ENCODE measurements at regions not wholly inside any gene's neighbourhood (a gene's known extent, or its start where the extent isn't known, plus 50 kb on each side); places are given as distances from the start of the nearest gene placed in this dataset.

DNA sequence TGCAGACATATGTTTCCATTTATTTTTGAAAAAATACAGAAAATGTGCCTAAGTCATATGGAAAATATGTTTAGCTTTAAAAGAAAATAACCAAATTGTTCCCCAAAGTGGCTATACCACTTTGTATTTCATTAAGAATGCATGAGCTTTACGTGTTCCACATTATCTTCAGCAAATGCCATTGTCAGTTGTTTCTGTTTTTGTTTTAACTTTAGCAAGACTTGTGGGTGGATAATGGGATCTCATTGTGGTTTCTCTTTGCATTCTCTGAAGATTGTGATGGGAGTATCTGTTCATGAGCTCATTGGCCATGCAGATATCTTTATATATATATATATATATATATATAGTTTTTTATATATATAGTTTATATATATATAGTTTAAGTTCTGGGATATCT, 181.5 kb downstream of the CCER1 start:
- TF ChIP-seq, protein P1, sequence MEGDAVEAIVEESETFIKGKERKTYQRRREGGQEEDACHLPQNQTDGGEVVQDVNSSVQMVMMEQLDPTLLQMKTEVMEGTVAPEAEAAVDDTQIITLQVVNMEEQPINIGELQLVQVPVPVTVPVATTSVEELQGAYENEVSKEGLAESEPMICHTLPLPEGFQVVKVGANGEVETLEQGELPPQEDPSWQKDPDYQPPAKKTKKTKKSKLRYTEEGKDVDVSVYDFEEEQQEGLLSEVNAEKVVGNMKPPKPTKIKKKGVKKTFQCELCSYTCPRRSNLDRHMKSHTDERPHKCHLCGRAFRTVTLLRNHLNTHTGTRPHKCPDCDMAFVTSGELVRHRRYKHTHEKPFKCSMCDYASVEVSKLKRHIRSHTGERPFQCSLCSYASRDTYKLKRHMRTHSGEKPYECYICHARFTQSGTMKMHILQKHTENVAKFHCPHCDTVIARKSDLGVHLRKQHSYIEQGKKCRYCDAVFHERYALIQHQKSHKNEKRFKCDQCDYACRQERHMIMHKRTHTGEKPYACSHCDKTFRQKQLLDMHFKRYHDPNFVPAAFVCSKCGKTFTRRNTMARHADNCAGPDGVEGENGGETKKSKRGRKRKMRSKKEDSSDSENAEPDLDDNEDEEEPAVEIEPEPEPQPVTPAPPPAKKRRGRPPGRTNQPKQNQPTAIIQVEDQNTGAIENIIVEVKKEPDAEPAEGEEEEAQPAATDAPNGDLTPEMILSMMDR (IDR thresholded peaks at IDR 0.05 in 8 of 11, conservative IDR thresholded peaks at IDR 0.05 in 3 of 11) = no peak
- TF ChIP-seq POLR2AphosphoS5 (IDR thresholded peaks at IDR 0.05) (no peak), POLR2A (IDR thresholded peaks at IDR 0.05) (no peak)
- intact Hi-C loops (cut with DNase I; ENCODE audit: low total_unique reads) = no loop called here
- 70 to 91% (median 84%) methylated on average over 1 of the region's 1 CpG for WGBS, 5 donors

DNA sequence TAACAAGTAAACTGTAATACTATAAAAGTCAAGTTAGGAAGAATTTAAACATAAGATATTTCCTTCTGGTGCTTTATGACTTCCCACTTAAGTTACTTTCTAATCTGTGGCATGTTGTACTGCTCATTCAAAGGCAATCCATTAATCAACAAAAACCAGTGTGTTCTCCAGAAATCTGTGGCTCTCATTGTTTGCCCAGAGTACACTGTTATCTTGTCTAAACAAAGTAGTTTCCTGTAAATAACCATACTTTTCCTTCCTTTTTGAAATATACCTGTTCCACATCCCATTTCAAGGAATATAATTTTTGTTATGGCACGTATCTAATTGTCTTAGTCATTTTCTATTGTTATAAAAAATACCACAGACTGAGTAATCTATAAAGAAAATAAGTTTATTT, 184.1 kb downstream of the CCER1 start:
- intact Hi-C loops (cut with DNase I; ENCODE audit: low total_unique reads) = no loop called here
- TF ChIP-seq POLR2AphosphoS5 (IDR thresholded peaks at IDR 0.05) = no peak
- no peak for TF ChIP-seq POLR2A (IDR thresholded peaks at IDR 0.05)
- TF ChIP-seq, protein P1 (IDR thresholded peaks at IDR 0.05 in 8 of 11, conservative IDR thresholded peaks at IDR 0.05 in 3 of 11) = no peak

More for the DNA sequence above, 181.5 kb downstream of the CCER1 start:
- no peak overlapping the region for H3K4me3 ChIP-seq
- no peaks in the 10 kb centered on the region for H3K4me1 ChIP-seq
- DNase-seq = no peak
- no peaks in the 10 kb centered on the region for H3K27me3 ChIP-seq (replicated peaks in 1 of 7)
- no peaks in the 10 kb centered on the region for H3K36me3 ChIP-seq
- no peaks in the 10 kb centered on the region for H3K9me3 ChIP-seq
- H3K27ac ChIP-seq = no peak overlapping the region

DNA sequence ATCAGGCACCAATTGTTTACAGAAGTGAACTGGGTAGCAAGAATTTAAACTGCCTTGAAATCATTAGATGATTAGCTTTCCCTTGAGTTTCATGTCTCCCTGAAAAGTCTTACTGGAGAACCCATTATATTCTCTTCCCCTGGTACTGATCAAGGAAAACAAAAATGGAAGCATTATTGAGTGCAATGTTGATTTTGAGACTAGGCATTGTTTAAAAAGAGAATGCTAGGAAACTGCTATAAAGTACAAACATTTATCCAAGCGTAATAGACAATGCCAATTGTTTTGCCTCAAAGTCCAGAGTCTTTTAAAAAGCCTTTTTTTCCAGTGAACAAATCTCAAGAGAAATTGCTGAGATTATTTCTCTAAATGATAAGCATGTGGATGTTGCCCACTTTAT, 197.0 kb downstream of the CCER1 start:
- DNase-seq = no peak
- no peak overlapping the region for H3K27ac ChIP-seq
- no peak overlapping the region for H3K4me3 ChIP-seq
- H3K36me3 ChIP-seq = no peaks in the 10 kb centered on the region
- TF ChIP-seq, protein P1 (IDR thresholded peaks at IDR 0.05 in 8 of 11, conservative IDR thresholded peaks at IDR 0.05 in 3 of 11) = no peak
- TF ChIP-seq POLR2AphosphoS5 (IDR thresholded peaks at IDR 0.05) (no peak), POLR2A (IDR thresholded peaks at IDR 0.05) (no peak)
- peaks cover 0 to 16% (median 0%) of the 10 kb centered on the region in 8 donors for H3K9me3 ChIP-seq
- no peaks in the 10 kb centered on the region for H3K27me3 ChIP-seq (replicated peaks in 1 of 7)
- WGBS, 5 donors = 61 to 77% (median 65%) methylated on average over 1 of the region's 1 CpG
- intact Hi-C loops (cut with DNase I; ENCODE audit: low total_unique reads) = no loop called here
- no peaks in the 10 kb centered on the region for H3K4me1 ChIP-seq

More for the DNA sequence above, 184.1 kb downstream of the CCER1 start:
- no peak overlapping the region for H3K4me3 ChIP-seq
- no peak for DNase-seq
- H3K9me3 ChIP-seq = no peaks in the 10 kb centered on the region
- no peak overlapping the region for H3K27ac ChIP-seq
- no peaks in the 10 kb centered on the region for H3K36me3 ChIP-seq
- no peaks in the 10 kb centered on the region for H3K27me3 ChIP-seq (replicated peaks in 1 of 7)
- WGBS, 5 donors = 46 to 75% (median 50%) methylated on average over 1 of the region's 1 CpG
- no peaks in the 10 kb centered on the region for H3K4me1 ChIP-seq

DNA sequence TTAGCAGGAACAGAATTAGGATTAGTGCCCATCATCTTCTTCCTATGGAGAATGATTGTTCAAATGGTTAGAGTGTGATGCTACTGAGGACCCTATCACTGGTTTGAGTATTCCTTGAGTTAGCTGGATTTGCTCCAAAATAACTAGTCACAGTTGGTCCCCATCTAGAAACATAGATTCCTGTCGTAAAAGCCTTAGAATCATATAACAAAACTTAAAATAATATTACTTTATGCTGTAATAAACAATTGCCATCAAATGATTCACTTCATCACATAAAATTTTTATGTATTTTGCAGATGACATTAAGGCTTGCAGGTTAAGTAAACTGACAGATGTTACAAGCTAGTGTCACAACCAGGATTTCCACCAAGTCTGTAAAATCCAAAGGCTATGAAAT, 209.8 kb downstream of the CCER1 start:
- H3K4me3 ChIP-seq = no peak overlapping the region
- 68 to 94% (median 83%) methylated on average over 1 of the region's 1 CpG for WGBS, 5 donors
- no peak for TF ChIP-seq POLR2A (IDR thresholded peaks at IDR 0.05)
- TF ChIP-seq POLR2AphosphoS5 (IDR thresholded peaks at IDR 0.05) = no peak
- TF ChIP-seq, protein P1 (IDR thresholded peaks at IDR 0.05 in 8 of 11, conservative IDR thresholded peaks at IDR 0.05 in 3 of 11) = no peak
- DNase-seq = no peak
- H3K9me3 ChIP-seq = peaks cover 0 to 13% (median 6%) of the 10 kb centered on the region in 8 donors
- no peaks in the 10 kb centered on the region for H3K4me1 ChIP-seq
- H3K27me3 ChIP-seq (replicated peaks in 1 of 7) = no peaks in the 10 kb centered on the region
- H3K36me3 ChIP-seq = no peaks in the 10 kb centered on the region
- intact Hi-C loops (cut with DNase I; ENCODE audit: low total_unique reads) = no loop called here
- H3K27ac ChIP-seq = no peak overlapping the region

Data from spleen (tissue), 11 donors.